ENCODE measurements at regions not wholly inside any gene's neighbourhood (a gene's known extent, or its start where the extent isn't known, plus 50 kb on each side); places are given as distances from the start of the nearest gene placed in this dataset.

GRCh38 chr2:59532808-59533207 is 1020.6 kb downstream of the BCL11A start:
- no peak for DNase-seq

- no peak for DNase-seq
These were observed 1023.2 kb downstream of the BCL11A start for GRCh38 chr2:59530258-59530657.

GRCh38 chr2:59529726-59530125 is 1023.7 kb downstream of the BCL11A start:
- no peak for DNase-seq

GRCh38 chr2:59528525-59528924 is 1024.9 kb downstream of the BCL11A start:
- DNase-seq, result no peak

GRCh38 chr2:59502981-59503380 is 1050.5 kb downstream of the BCL11A start:
- DNase-seq, result no peak

GRCh38 chr2:59490994-59491393 is 1062.5 kb downstream of the BCL11A start:
- DNase-seq, result no peak

GRCh38 chr2:59490192-59490591 is 1063.3 kb downstream of the BCL11A start:
- DNase-seq, result no peak

GRCh38 chr2:59484673-59485072 is 1068.8 kb downstream of the BCL11A start:
- no peak for DNase-seq

- no peak for DNase-seq
These were observed 1090.0 kb downstream of the BCL11A start for GRCh38 chr2:59463426-59463825.

- DNase-seq, result no peak
These were observed 1090.8 kb downstream of the BCL11A start for GRCh38 chr2:59462422-59463197.

- DNase-seq, result no peak
These were observed 1092.3 kb downstream of the BCL11A start for GRCh38 chr2:59461127-59461526.

GRCh38 chr2:59458800-59459199 is 1094.7 kb downstream of the BCL11A start:
- no peak for DNase-seq

GRCh38 chr2:59456285-59456684 is 1097.2 kb downstream of the BCL11A start:
- DNase-seq, result no peak

- DNase-seq, result no peak
These were observed 1104.2 kb downstream of the BCL11A start for GRCh38 chr2:59449274-59449673.

GRCh38 chr2:59440491-59440890 is 1113.0 kb downstream of the BCL11A start:
- DNase-seq, result no peak

GRCh38 chr2:59435635-59436034 is 1117.8 kb downstream of the BCL11A start:
- DNase-seq, result no peak

GRCh38 chr2:59428940-59429339 is 1124.5 kb downstream of the BCL11A start:
- DNase-seq, result no peak

- DNase-seq, result no peak
These were observed 1125.5 kb downstream of the BCL11A start for GRCh38 chr2:59427980-59428379.

- no peak for DNase-seq
These were observed 1128.2 kb downstream of the BCL11A start for GRCh38 chr2:59425247-59425646.

- DNase-seq, result no peak
These were observed 1139.5 kb downstream of the BCL11A start for GRCh38 chr2:59413751-59414570.

GRCh38 chr2:59399126-59399525 is 1154.3 kb downstream of the BCL11A start:
- no peak for DNase-seq

- no peak for DNase-seq
These were observed 1155.4 kb downstream of the BCL11A start for GRCh38 chr2:59398081-59398480.

- no peak for DNase-seq
These were observed 1154.0 kb upstream of the FANCL start for GRCh38 chr2:59395119-59395518.

- DNase-seq, result no peak
These were observed 1150.8 kb upstream of the FANCL start for GRCh38 chr2:59391896-59392295.

Data from central memory CD4-positive, alpha-beta T cell (primary cell).